Stomach smooth muscle (tissue), 2 donors: ENCODE measurements at regions not wholly inside any gene's neighbourhood (a gene's known extent, or its start where the extent isn't known, plus 50 kb on each side); places are given as distances from the start of the nearest gene placed in this dataset.
"Not testable (repeated sequence)": the region's sequence is repeated elsewhere in the genome, so short reads cannot be mapped to it uniquely, and the experiment has no call there.

ENCODE experiments used
- H3K27ac ChIP-seq: one replicate; pipeline ENCODE4 v1.7.0; 2013; ENCODE audit warnings: mild to moderate bottlenecking, low read length, inconsistent platforms
- H3K27me3 ChIP-seq, 2 donors: one replicate each; pipeline ENCODE4 v1.7.0; 2013; ENCODE audit warnings: low read length in 2 of 2; ENCODE audit not compliant: insufficient read depth in 2 of 2, control insufficient read depth in 1 of 2
- H3K36me3 ChIP-seq, 2 donors: one replicate each; pipeline ENCODE4 v1.7.0; 2013; ENCODE audit warnings: low read length in 2 of 2; ENCODE audit not compliant: control insufficient read depth in 2 of 2, insufficient read depth in 2 of 2
- H3K4me1 ChIP-seq: one replicate; pipeline ENCODE4 v1.7.0; 2013; ENCODE audit warnings: low read length; ENCODE audit not compliant: control insufficient read depth, insufficient read depth
- H3K4me3 ChIP-seq, 2 donors: one replicate each; pipeline ENCODE4 v1.7.0; 2013; ENCODE audit warnings: low read length in 2 of 2
- H3K9ac ChIP-seq, 2 donors: one replicate each; pipeline ENCODE4 v1.7.0; 2013; ENCODE audit warnings: low read length in 2 of 2, mild to moderate bottlenecking in 1 of 2
- H3K9me3 ChIP-seq, 2 donors: one replicate each; pipeline ENCODE4 v1.7.0; 2013; ENCODE audit warnings: low read length in 2 of 2; ENCODE audit not compliant: control insufficient read depth in 2 of 2
- donor health status: healthy.
- donor health status: Pancreatic carcinoma.

DNA sequence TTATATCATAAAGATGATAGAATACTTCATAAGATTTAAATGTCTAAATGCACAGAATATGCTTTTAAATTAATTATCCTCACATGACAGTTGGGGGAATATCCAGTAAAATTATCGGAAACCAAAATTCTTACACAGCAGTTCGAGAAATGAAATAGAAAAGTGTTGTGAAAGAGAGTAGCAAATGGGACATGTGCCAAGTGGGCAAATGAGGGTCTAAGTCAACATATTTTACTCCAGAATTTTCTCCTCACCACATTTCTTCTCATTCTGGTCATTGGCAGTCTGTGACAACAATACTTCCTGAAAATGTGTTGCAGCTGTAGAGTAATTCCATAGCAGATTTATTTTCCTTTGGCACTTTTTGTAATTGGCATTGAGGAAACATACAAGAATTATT, 945.2 kb upstream of the ADAMTS5 start:
- H3K9me3 ChIP-seq, H3K36me3 ChIP-seq, H3K27me3 ChIP-seq, H3K4me1 ChIP-seq, H3K27ac ChIP-seq, H3K9ac ChIP-seq, H3K4me3 ChIP-seq: not testable (repeated sequence)

DNA sequence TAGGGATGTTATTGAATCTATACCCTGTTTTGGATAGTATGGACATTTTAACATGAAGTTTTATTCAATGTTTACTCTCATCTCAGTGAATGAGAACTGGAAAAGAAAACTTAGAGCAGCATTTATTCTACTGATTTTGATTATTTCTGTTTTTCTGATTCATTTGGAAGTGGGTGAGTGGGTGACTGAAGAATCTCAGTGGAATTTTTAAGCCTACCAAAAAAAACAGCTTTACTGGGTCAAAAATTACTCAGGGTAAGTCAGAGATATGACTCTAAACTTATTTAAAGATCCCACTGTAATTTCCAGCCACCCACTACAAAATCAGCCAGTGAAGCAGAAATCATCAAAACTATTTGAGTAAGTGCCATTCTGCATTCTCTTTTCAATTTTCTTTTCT, 942.6 kb upstream of the ADAMTS5 start:
- H3K4me3 ChIP-seq, H3K9ac ChIP-seq, H3K36me3 ChIP-seq, H3K27me3 ChIP-seq, H3K9me3 ChIP-seq, H3K4me1 ChIP-seq, H3K27ac ChIP-seq: not testable (repeated sequence)

- not testable (repeated sequence) for H3K4me3 ChIP-seq, H3K9ac ChIP-seq, H3K9me3 ChIP-seq, H3K27ac ChIP-seq, H3K27me3 ChIP-seq, H3K36me3 ChIP-seq, H3K4me1 ChIP-seq
Measured at GRCh38 chr21:27908816-27909215, 941.9 kb upstream of the ADAMTS5 start.

- H3K9me3 ChIP-seq = not testable (repeated sequence)
Measured at GRCh38 chr21:27902904-27903303, 936.0 kb upstream of the ADAMTS5 start.

DNA sequence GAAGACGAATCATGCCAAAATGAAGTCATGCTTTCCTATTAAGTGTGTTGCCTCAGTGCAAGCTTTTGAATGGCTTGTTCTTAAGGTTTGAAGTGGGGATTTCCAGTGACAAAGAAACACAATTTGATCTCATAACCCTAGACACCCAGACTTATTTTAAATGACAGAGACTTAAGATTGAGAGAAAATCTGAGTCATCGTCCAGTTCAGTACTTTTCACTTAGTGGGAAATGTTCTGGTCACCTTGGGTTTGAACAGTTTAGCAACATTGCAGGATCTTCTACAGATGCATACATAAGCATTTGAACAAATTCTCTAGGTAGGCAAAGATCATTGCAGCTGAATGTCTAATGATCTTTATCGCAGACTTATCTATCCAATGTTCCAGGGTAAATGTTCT, 926.7 kb upstream of the ADAMTS5 start:
- not testable (repeated sequence) for H3K27me3 ChIP-seq, H3K4me1 ChIP-seq, H3K36me3 ChIP-seq, H3K27ac ChIP-seq, H3K9ac ChIP-seq, H3K4me3 ChIP-seq, H3K9me3 ChIP-seq

More at GRCh38 chr21:27902904-27903303, 936.0 kb upstream of the ADAMTS5 start:
- H3K27me3 ChIP-seq, H3K4me3 ChIP-seq, H3K9ac ChIP-seq, H3K27ac ChIP-seq, H3K36me3 ChIP-seq, H3K4me1 ChIP-seq: not testable (repeated sequence)

GRCh38 chr21:27891495-27891894, 924.6 kb upstream of the ADAMTS5 start:
- not testable (repeated sequence) for H3K27ac ChIP-seq, H3K27me3 ChIP-seq, H3K9ac ChIP-seq, H3K4me3 ChIP-seq, H3K36me3 ChIP-seq, H3K4me1 ChIP-seq, H3K9me3 ChIP-seq

DNA sequence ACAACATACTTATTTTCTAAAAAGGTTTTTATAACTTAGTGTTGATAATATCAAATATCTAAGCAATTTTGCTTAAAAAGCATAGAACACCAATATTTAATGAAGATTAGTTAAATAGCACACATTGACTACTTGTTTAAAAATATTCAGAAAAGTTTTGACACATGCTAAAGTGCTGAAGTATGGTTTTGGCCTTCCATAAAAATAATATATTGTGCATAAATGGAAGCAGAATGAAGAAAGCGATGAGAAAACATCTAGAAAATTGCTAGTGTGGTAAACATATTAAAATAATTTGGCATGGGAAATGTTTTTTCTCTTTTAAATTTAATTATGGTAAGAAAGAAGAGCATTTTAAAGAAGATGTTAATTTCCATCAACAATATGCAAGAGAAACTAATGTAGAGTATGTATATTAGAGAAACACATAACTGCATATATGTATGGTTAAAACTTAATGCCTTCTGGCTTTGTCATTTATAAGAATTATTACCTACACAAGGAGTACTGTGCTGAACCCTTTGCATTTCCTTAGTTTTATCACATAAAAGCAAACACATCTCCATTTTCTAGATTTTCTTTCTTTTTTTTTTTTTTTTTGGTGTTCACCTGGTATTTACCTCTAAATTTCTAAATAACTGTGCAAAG, 921.0 kb upstream of the ADAMTS5 start:
- H3K4me1 ChIP-seq, H3K9me3 ChIP-seq, H3K9ac ChIP-seq, H3K4me3 ChIP-seq, H3K27ac ChIP-seq, H3K36me3 ChIP-seq, H3K27me3 ChIP-seq: not testable (repeated sequence)

DNA sequence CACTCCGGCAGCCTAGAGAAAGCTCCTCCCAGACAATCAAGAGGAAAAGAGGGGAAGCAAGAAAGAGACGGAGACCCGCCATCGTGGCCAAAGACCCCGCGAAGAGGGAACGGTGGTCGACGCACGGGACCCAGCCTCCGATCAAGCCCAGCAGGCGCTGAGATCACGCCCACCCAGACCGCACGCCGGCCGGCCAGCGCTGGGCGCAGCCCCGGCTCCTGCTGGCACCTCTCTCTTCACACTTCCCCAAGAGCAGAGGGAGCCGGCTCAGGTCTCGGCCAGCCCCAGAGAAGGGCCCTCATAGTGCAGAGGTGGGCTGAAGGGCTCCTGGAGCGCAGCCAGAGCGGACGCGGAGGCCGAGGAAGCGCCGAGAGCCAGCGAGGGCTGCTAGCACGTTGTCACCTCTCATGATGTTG, 918.4 kb upstream of the ADAMTS5 start:
- Histone ChIP-seq H3K36me3 (no peaks in the 10 kb centered on the region), H3K4me1 (no peaks in the 10 kb centered on the region), H3K27ac (no peak overlapping the region), H3K9ac (no peak overlapping the region), H3K4me3 (no peak overlapping the region), H3K27me3 (no peaks in the 10 kb centered on the region), H3K9me3 (no peaks in the 10 kb centered on the region)

DNA sequence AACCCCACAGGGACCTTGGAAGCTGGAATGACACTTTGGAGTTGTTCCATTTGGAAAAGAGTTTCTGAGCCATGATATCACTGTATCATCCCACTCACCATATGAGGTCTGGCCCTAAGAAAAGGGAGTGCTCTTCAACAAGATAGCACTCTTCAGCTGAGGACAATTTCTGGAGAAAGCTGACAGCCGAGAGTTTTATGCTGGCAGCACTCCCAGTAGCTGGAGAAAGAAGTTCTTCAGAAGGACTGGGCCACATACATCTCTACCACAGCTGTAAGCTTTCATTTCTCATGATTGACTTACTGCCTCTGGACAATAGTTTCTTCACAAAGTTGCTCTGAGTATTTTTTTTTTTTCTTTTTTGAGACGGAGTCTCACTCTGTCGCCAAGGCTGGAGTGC, 914.4 kb upstream of the ADAMTS5 start:
- not testable (repeated sequence) for H3K9ac ChIP-seq, H3K9me3 ChIP-seq, H3K36me3 ChIP-seq, H3K27me3 ChIP-seq, H3K4me1 ChIP-seq, H3K4me3 ChIP-seq, H3K27ac ChIP-seq

- H3K4me1 ChIP-seq, H3K4me3 ChIP-seq, H3K27ac ChIP-seq, H3K27me3 ChIP-seq, H3K9me3 ChIP-seq, H3K9ac ChIP-seq, H3K36me3 ChIP-seq: not testable (repeated sequence)
Measured at GRCh38 chr21:27872411-27872810, 905.5 kb upstream of the ADAMTS5 start.

- not testable (repeated sequence) for H3K9me3 ChIP-seq, H3K4me1 ChIP-seq, H3K9ac ChIP-seq, H3K36me3 ChIP-seq, H3K27me3 ChIP-seq, H3K27ac ChIP-seq, H3K4me3 ChIP-seq
Measured at GRCh38 chr21:27870755-27871154, 903.9 kb upstream of the ADAMTS5 start.
